CD14-positive monocyte (primary cell): ENCODE measurements at regions not wholly inside any gene's neighbourhood (a gene's known extent, or its start where the extent isn't known, plus 50 kb on each side); places are given as distances from the start of the nearest gene placed in this dataset.
"Not testable (repeated sequence)": the region's sequence is repeated elsewhere in the genome, so short reads cannot be mapped to it uniquely, and the experiment has no call there.

Source experiments
- DNase-seq, 3 donors: peaks; one replicate each; pipeline ENCODE4 v3.0.0-alpha.2; 2011 to 2022
- H2AFZ ChIP-seq: 2 replicates; pipeline ENCODE4 v1.6.0; 2012; ENCODE audit warnings: mild to moderate bottlenecking, low read depth, low read length, inconsistent platforms; ENCODE audit not compliant: insufficient read depth, poor library complexity, severe bottlenecking
- H3K27ac ChIP-seq, 2 donors: 1 replicate in 1 of 2; 2 replicates in 1 of 2; pipeline ENCODE4 v1.5.1; 2012 to 2013; ENCODE audit warnings: low read length in 2 of 2, control low read depth in 1 of 2, inconsistent platforms in 1 of 2, low read depth in 1 of 2, mild to moderate bottlenecking in 1 of 2
- H3K27me3 ChIP-seq, 2 donors: one replicate each; pipeline versions ENCODE4 v1.6.0 to v1.6.1; 2011 to 2013; ENCODE audit warnings: low read length in 2 of 2; ENCODE audit not compliant: control insufficient read depth in 2 of 2, insufficient read depth in 2 of 2
- H3K36me3 ChIP-seq, 2 donors: replicated peaks in 1 of 2; 1 replicate in 1 of 2; 2 replicates in 1 of 2; pipeline versions ENCODE4 v1.5.1 to v1.6.1; 2012 to 2013; ENCODE audit warnings: low read length in 2 of 2, control low read depth in 1 of 2, inconsistent platforms in 1 of 2, mild to moderate bottlenecking in 1 of 2; ENCODE audit not compliant: insufficient read depth in 2 of 2, control insufficient read depth in 1 of 2
- H3K4me1 ChIP-seq, 2 donors: 1 replicate in 1 of 2; 2 replicates in 1 of 2; pipeline versions ENCODE4 v1.5.1 to v1.6.1; 2012 to 2013; ENCODE audit warnings: low read length in 2 of 2, control low read depth in 1 of 2, inconsistent platforms in 1 of 2, mild to moderate bottlenecking in 1 of 2, moderate library complexity in 1 of 2; ENCODE audit not compliant: insufficient read depth in 2 of 2, control insufficient read depth in 1 of 2
- H3K4me2 ChIP-seq: replicated peaks from 2 replicates; pipeline ENCODE3; 2012; ENCODE audit warnings: low read length, moderate library complexity, mild to moderate bottlenecking; ENCODE audit not compliant: poor library complexity, severe bottlenecking; ENCODE audit errors: extremely low read depth
- H3K4me3 ChIP-seq, 3 experiments: fragments of 200-600 bp in 1 of 3; sonication (generic) in 1 of 3; replicated peaks in 1 of 3; 1 replicate in 2 of 3; 2 replicates in 1 of 3; pipeline ENCODE4 v1.5.1; 2011 to 2013; ENCODE audit warnings: low read length in 3 of 3, mild to moderate bottlenecking in 3 of 3, control low read depth in 2 of 3, low read depth in 2 of 3, inconsistent platforms in 1 of 3, moderate library complexity in 1 of 3
- H3K79me2 ChIP-seq: 2 replicates; pipeline ENCODE4 v1.6.0; 2012; ENCODE audit warnings: mild to moderate bottlenecking, control low read depth, inconsistent platforms, low read length, moderate library complexity; ENCODE audit not compliant: insufficient read depth
- H3K9ac ChIP-seq: 2 replicates; pipeline ENCODE4 v1.6.0; 2017; ENCODE audit warnings: low read length, mild to moderate bottlenecking; ENCODE audit not compliant: insufficient read depth, poor library complexity, severe bottlenecking
- H3K9me3 ChIP-seq, 2 donors: replicated peaks in 1 of 2; 1 replicate in 1 of 2; 2 replicates in 1 of 2; pipeline versions ENCODE4 v1.5.1 to v1.6.1; 2012 to 2013; ENCODE audit warnings: low read length in 2 of 2, control low read depth in 1 of 2; ENCODE audit not compliant: control insufficient read depth in 1 of 2, insufficient read depth in 1 of 2
- H4K20me1 ChIP-seq: 2 replicates; pipeline ENCODE4 v1.6.0; 2012; ENCODE audit warnings: mild to moderate bottlenecking, low read length, control low read depth, moderate library complexity; ENCODE audit not compliant: insufficient read depth
- H3K27ac Mint-ChIP-seq, 7 donors: one replicate each; pipeline ENCODE4 v1.8.0; 2020; ENCODE audit warnings: mild to moderate bottlenecking in 7 of 7, mixed read lengths in 7 of 7, moderate library complexity in 6 of 7, inconsistent platforms in 2 of 7
- H3K27me3 Mint-ChIP-seq, 3 donors: one replicate each; pipeline ENCODE4 v1.8.0; 2021 to 2022; ENCODE audit warnings: low read depth in 3 of 3, mild to moderate bottlenecking in 3 of 3, mixed read lengths in 3 of 3, moderate library complexity in 3 of 3, inconsistent platforms in 1 of 3
- H3K36me3 Mint-ChIP-seq, 2 donors: one replicate each; pipeline ENCODE4 v1.8.0; 2020; ENCODE audit warnings: mixed read lengths in 2 of 2, inconsistent platforms in 1 of 2, mild to moderate bottlenecking in 1 of 2
- H3K4me1 Mint-ChIP-seq: one replicate; pipeline ENCODE4 v1.8.0; 2020; ENCODE audit warnings: mild to moderate bottlenecking, mixed read lengths
- H3K4me3 Mint-ChIP-seq, 2 donors: one replicate each; pipeline ENCODE4 v1.8.0; 2020; ENCODE audit warnings: mild to moderate bottlenecking in 2 of 2, mixed read lengths in 2 of 2, moderate library complexity in 1 of 2
- H3K9me3 Mint-ChIP-seq, 7 donors: one replicate each; pipeline ENCODE4 v1.8.0; 2020 to 2022; ENCODE audit warnings: mixed read lengths in 7 of 7, mild to moderate bottlenecking in 6 of 7, moderate library complexity in 6 of 7, inconsistent platforms in 2 of 7
- CTCF ChIP-seq: fragments of 200-600 bp; IDR thresholded peaks from one replicate; pipeline ENCODE4 v1.8.0; 2022; ENCODE audit warnings: antibody characterized with exemption, mild to moderate bottlenecking
- WGBS: methylation state at CpG from one replicate; pipeline ENCODE4 v1.1.5; 2013; ENCODE audit warnings: missing lambda C conversion rate; ENCODE audit not compliant: insufficient coverage; 5-methylcytosine and 5-hydroxymethylcytosine counted together
- intact Hi-C, 2 donors: fragments of 100-400 bp; cut with micrococcal nuclease; formaldehyde crosslinking; loops; one replicate each; pipeline versions ENCODE4 v1.15.0 to v1.15.1; 2023

- intact Hi-C loops, result no loop called here
- Histone ChIP-seq H3K4me2 (no peak overlapping the region), H3K79me2 (no peaks in the 10 kb centered on the region), H3K27ac (no peak overlapping the region), H3K36me3 (no peaks in the 10 kb centered on the region), H4K20me1 (no peaks in the 10 kb centered on the region), H3K9ac (no peak overlapping the region), H2AFZ (no peak overlapping the region), H3K4me3 (no peak overlapping the region), H3K9me3 (peaks cover 0 to 2% of the 10 kb centered on the region in 2 donors), H3K27me3 (no peaks in the 10 kb centered on the region), H3K4me1 (no peaks in the 10 kb centered on the region)
- Mint-ChIP-seq H3K4me3 (no peak overlapping the region), H3K9me3 (no peaks in the 10 kb centered on the region), H3K27ac (no peak overlapping the region), H3K36me3 (no peaks in the 10 kb centered on the region), H3K27me3 (peaks cover 0 to 2% (median 0%) of the 10 kb centered on the region in 3 donors), H3K4me1 (no peaks in the 10 kb centered on the region)
- no peak for DNase-seq
- TF ChIP-seq CTCF, result no peak
- 80% methylated on average over 1 of the region's 2 CpGs for WGBS
These were observed 639.5 kb downstream of the ANKRD7 start for GRCh38 chr7:118863966-118864365.

- H3K36me3 ChIP-seq, result no peaks in the 10 kb centered on the region
- no peaks in the 10 kb centered on the region for H4K20me1 ChIP-seq
- WGBS, result 67% methylated on average over 2 of the region's 3 CpGs
- H3K9ac ChIP-seq, result no peak overlapping the region
- H3K27ac Mint-ChIP-seq, result no peak overlapping the region
- no peak overlapping the region for H3K27ac ChIP-seq
- no peak for DNase-seq
- TF ChIP-seq CTCF, result no peak
- no peaks in the 10 kb centered on the region for H3K27me3 ChIP-seq
- no peak overlapping the region for H2AFZ ChIP-seq
- H3K4me1 Mint-ChIP-seq, result no peaks in the 10 kb centered on the region
- no peaks in the 10 kb centered on the region for H3K36me3 Mint-ChIP-seq
- H3K4me1 ChIP-seq, result no peaks in the 10 kb centered on the region
- H3K4me3 Mint-ChIP-seq, result no peak overlapping the region
- intact Hi-C loops, result no loop called here
- H3K4me2 ChIP-seq, result no peak overlapping the region
- H3K9me3 Mint-ChIP-seq, result peaks cover 0 to 2% (median 0%) of the 10 kb centered on the region in 7 donors
- peaks cover 0 to 2% (median 0%) of the 10 kb centered on the region in 3 donors for H3K27me3 Mint-ChIP-seq
- no peaks in the 10 kb centered on the region for H3K79me2 ChIP-seq
- no peak overlapping the region for H3K4me3 ChIP-seq
- H3K9me3 ChIP-seq, result no peaks in the 10 kb centered on the region
These were observed 643.4 kb downstream of the ANKRD7 start for GRCh38 chr7:118867860-118868259.

GRCh38 chr7:118869141-118869540 lies 644.6 kb downstream of the ANKRD7 start:
- H3K4me1 Mint-ChIP-seq, H3K9me3 ChIP-seq, H3K36me3 ChIP-seq, H3K9me3 Mint-ChIP-seq, H3K9ac ChIP-seq, H3K4me3 ChIP-seq, H4K20me1 ChIP-seq, H3K27ac Mint-ChIP-seq, H3K4me1 ChIP-seq, H2AFZ ChIP-seq, H3K27ac ChIP-seq, H3K4me2 ChIP-seq, H3K27me3 Mint-ChIP-seq, DNase-seq, H3K79me2 ChIP-seq, intact Hi-C loops, H3K27me3 ChIP-seq, H3K4me3 Mint-ChIP-seq, H3K36me3 Mint-ChIP-seq: not testable (repeated sequence)
- 53% methylated on average over 2 of the region's 2 CpGs for WGBS
